Endothelial cell of umbilical vein (primary cell): ENCODE measurements at regions not wholly inside any gene's neighbourhood (a gene's known extent, or its start where the extent isn't known, plus 50 kb on each side); places are given as distances from the start of the nearest gene placed in this dataset.

Experiments
- BruUV-seq: library from RNA; stranded (reverse); fragments of 400-500 nt; replicated peaks from 2 replicates; lab custom pipeline; 2021; lab: Mats Ljungman, UMichigan
- CTCF ChIA-PET: fragments of 300-600, 350-600 bp; sonication (Branson Sonifier 250); formaldehyde crosslinking; loops from one replicate; lab custom pipeline; 2021; ENCODE audit warnings: antibody characterized with exemption, inconsistent platforms; lab: Charles Lee
- POLR2A ChIA-PET: fragments of 300-600, 350-600 bp; sonication (Branson Sonifier 250); formaldehyde crosslinking; loops from one replicate; lab custom pipeline; 2021; ENCODE audit warnings: antibody characterized with exemption, inconsistent platforms; lab: Charles Lee
- DNase-seq: peaks from one replicate; pipeline ENCODE4 v3.0.0-alpha.2; 2011; ENCODE audit warnings: low read depth, low spot score
- FAIRE-seq: peaks from 2 replicates; lab custom pipeline; 2011; peaks lifted over from hg19 to GRCh38; lab: Jason Lieb, UNC
- H2AFZ ChIP-seq: 2 replicates; pipeline ENCODE4 v1.6.0; 2012; ENCODE audit warnings: low read depth, low read length, control low read depth, inconsistent platforms
- H3K27ac ChIP-seq: 2 replicates; pipeline ENCODE4 v1.5.1; 2011; ENCODE audit warnings: low read depth, mild to moderate bottlenecking, control low read depth, low read length, moderate library complexity; ENCODE audit not compliant: insufficient read depth
- H3K27me3 ChIP-seq, 2 experiments: 2 replicates each; pipeline versions ENCODE4 v1.6.0 to v1.6.1; 2011; ENCODE audit warnings: low read length in 2 of 2, mixed read lengths in 1 of 2; ENCODE audit not compliant: control insufficient read depth in 2 of 2, insufficient read depth in 2 of 2
- H3K36me3 ChIP-seq, 2 experiments: 2 replicates in 1 of 2; 3 replicates in 1 of 2; pipeline ENCODE4 v1.5.1; 2011; ENCODE audit warnings: low read length in 2 of 2, mild to moderate bottlenecking in 1 of 2, moderate library complexity in 1 of 2; ENCODE audit not compliant: control insufficient read depth in 2 of 2, insufficient read depth in 2 of 2; ENCODE audit errors: extremely low read depth in 1 of 2
- H3K4me1 ChIP-seq: 3 replicates; pipeline ENCODE4 v1.5.1; 2011; ENCODE audit warnings: mild to moderate bottlenecking, low read length; ENCODE audit not compliant: control insufficient read depth, insufficient read depth; ENCODE audit errors: extremely low read depth
- H3K4me2 ChIP-seq: 2 replicates; pipeline ENCODE4 v1.6.1; 2011; ENCODE audit warnings: low read length, control low read depth, mixed read lengths; ENCODE audit not compliant: insufficient read depth
- H3K4me3 ChIP-seq, 3 experiments: fragments of 200-600 bp in 1 of 3; sonication (generic), shearing (Covaris generic) in 1 of 3; replicated peaks in 1 of 3; 2 replicates each; pipeline ENCODE4 v1.5.1; 2011 to 2016; ENCODE audit warnings: control low read depth in 3 of 3, low read length in 3 of 3, mild to moderate bottlenecking in 2 of 3, inconsistent platforms in 1 of 3, low read depth in 1 of 3, moderate library complexity in 1 of 3; ENCODE audit not compliant: insufficient read depth in 1 of 3
- H3K79me2 ChIP-seq: 2 replicates; pipeline ENCODE4 v1.6.0; 2012; ENCODE audit warnings: low read length, inconsistent platforms; ENCODE audit not compliant: control insufficient read depth, insufficient read depth
- H3K9ac ChIP-seq: replicated peaks from 2 replicates; pipeline ENCODE3; 2011; ENCODE audit warnings: low read length, control low read depth; ENCODE audit not compliant: insufficient read depth; ENCODE audit errors: extremely low read depth
- H3K9me1 ChIP-seq: replicated peaks from 3 replicates; pipeline ENCODE4 v1.6.0; 2011; ENCODE audit warnings: mild to moderate bottlenecking, low read length; ENCODE audit not compliant: control insufficient read depth, insufficient read depth; ENCODE audit errors: extremely low read depth
- H3K9me3 ChIP-seq: replicated peaks from 2 replicates; pipeline ENCODE4 v1.5.1; 2012; ENCODE audit warnings: low read length, inconsistent platforms; ENCODE audit not compliant: control insufficient read depth, insufficient read depth
- H4K20me1 ChIP-seq: replicated peaks from 2 replicates; pipeline ENCODE3; 2011; ENCODE audit warnings: mild to moderate bottlenecking, low read length; ENCODE audit not compliant: control insufficient read depth, insufficient read depth; ENCODE audit errors: extremely low read depth
- CTCF ChIP-seq, 2 donors: IDR thresholded peaks; 1 replicate in 1 of 2; 2 replicates in 1 of 2; pipeline ENCODE4 v1.5.1; 2011; ENCODE audit warnings: low read length in 2 of 2, mild to moderate bottlenecking in 2 of 2, moderate library complexity in 2 of 2, control low read depth in 1 of 2, inconsistent platforms in 1 of 2, low read depth in 1 of 2; ENCODE audit not compliant: insufficient read depth in 1 of 2; ENCODE audit errors: extremely low read depth in 1 of 2
- EZH2 ChIP-seq: IDR thresholded peaks from 2 replicates; pipeline ENCODE4 v1.6.1; 2012; ENCODE audit warnings: borderline replicate concordance, low read depth, mild to moderate bottlenecking, moderate library complexity, low read length, inconsistent platforms; ENCODE audit not compliant: severe bottlenecking
- FOS ChIP-seq: IDR thresholded peaks from 2 replicates; pipeline ENCODE4 v1.6.1; 2011; ENCODE audit warnings: mild to moderate bottlenecking, low read length, moderate library complexity, borderline replicate concordance; ENCODE audit not compliant: insufficient read depth
- GATA2 ChIP-seq: IDR thresholded peaks from 2 replicates; pipeline ENCODE4 v1.7.0; 2011; ENCODE audit warnings: low read depth, mild to moderate bottlenecking, moderate library complexity, mixed read lengths, low read length; ENCODE audit not compliant: insufficient read length, insufficient read depth
- JUN ChIP-seq: IDR thresholded peaks from 2 replicates; pipeline ENCODE4 v1.6.1; 2011; ENCODE audit warnings: borderline replicate concordance, low read depth; ENCODE audit not compliant: insufficient read length, insufficient read depth
- MAX ChIP-seq: IDR thresholded peaks from 2 replicates; pipeline ENCODE4 v1.6.1; 2011; ENCODE audit not compliant: insufficient read depth, insufficient read length
- MYC ChIP-seq: IDR thresholded peaks from one replicate; pipeline ENCODE4 v1.6.1; 2011; ENCODE audit warnings: mild to moderate bottlenecking, low read depth, low read length
- POLR2A ChIP-seq: IDR thresholded peaks from 2 replicates; pipeline ENCODE4 v1.6.1; 2012; ENCODE audit warnings: low read depth, mild to moderate bottlenecking, control low read depth, low read length
- POLR2AphosphoS5 ChIP-seq: IDR thresholded peaks from 2 replicates; pipeline ENCODE4 v1.6.1; 2012; ENCODE audit warnings: low read depth, mild to moderate bottlenecking, control low read depth, low read length, moderate library complexity; ENCODE audit not compliant: insufficient read depth
- dilution Hi-C: fragments of 300-500 bp; cut with MboI; formaldehyde crosslinking; loops from one replicate; pipeline ENCODE4 v1.15.0; 2019; ENCODE audit warnings: low sequenced_read_pairs; ENCODE audit not compliant: extremely low pct_ligation_motif_present
- intact Hi-C: fragments of 100-400 bp; cut with micrococcal nuclease; formaldehyde crosslinking; loops from one replicate; pipeline ENCODE4 v1.10.0; 2022

- Histone ChIP-seq H3K4me2 (no peak overlapping the region), H4K20me1 (no peaks in the 10 kb centered on the region), H3K9ac (no peak overlapping the region), H3K27ac (no peak overlapping the region), H3K4me1 (peaks cover 3% of the 10 kb centered on the region), H3K79me2 (no peaks in the 10 kb centered on the region), H3K4me3 (no peak overlapping the region), H3K9me3 (no peaks in the 10 kb centered on the region), H3K27me3 (no peaks in the 10 kb centered on the region), H3K9me1 (no peaks in the 10 kb centered on the region), H2AFZ (no peak overlapping the region), H3K36me3 (no peaks in the 10 kb centered on the region)
- TF ChIP-seq JUN (no peak), FOS (no peak), CTCF (IDR thresholded peaks at IDR 0.05; ENCODE audit: extremely low read depth in 1 of 2, insufficient read depth in 1 of 2, low read depth in 1 of 2, low read length in 2 of 2) (no peak), GATA2 (no peak), POLR2AphosphoS5 (no peak), MYC (no peak), EZH2 (no peak), POLR2A (no peak), MAX (no peak)
- POLR2A ChIA-PET = no interaction called here
- intact Hi-C loops = no loop called here
- no TSS peak for BruUV-seq
- FAIRE-seq (no peak), DNase-seq (peak; percentile 7)
- CTCF ChIA-PET = no interaction called here
- dilution Hi-C loops = no loop called here
These were observed 173.2 kb upstream of the MYOCD start for GRCh38 chr17:12492450-12492849.
